ENCODE measurements at regions not wholly inside any gene's neighbourhood (a gene's known extent, or its start where the extent isn't known, plus 50 kb on each side); places are given as distances from the start of the nearest gene placed in this dataset.

GRCh38 chr4:84070289-84070688 is 428.8 kb downstream of the NKX6-1 start:
- TF ChIP-seq CTCF (IDR thresholded peaks at IDR 0.05) (no peak), POLR2A (IDR thresholded peaks at IDR 0.05) (no peak)
